CD14-positive monocyte (primary cell): ENCODE measurements at regions not wholly inside any gene's neighbourhood (a gene's known extent, or its start where the extent isn't known, plus 50 kb on each side); places are given as distances from the start of the nearest gene placed in this dataset.

Source experiments
- DNase-seq, 3 donors: peaks; one replicate each; pipeline ENCODE4 v3.0.0-alpha.2; 2011 to 2022
- H2AFZ ChIP-seq: 2 replicates; pipeline ENCODE4 v1.6.0; 2012; ENCODE audit warnings: mild to moderate bottlenecking, low read depth, low read length, inconsistent platforms; ENCODE audit not compliant: insufficient read depth, poor library complexity, severe bottlenecking
- H3K27ac ChIP-seq, 2 donors: 1 replicate in 1 of 2; 2 replicates in 1 of 2; pipeline ENCODE4 v1.5.1; 2012 to 2013; ENCODE audit warnings: low read length in 2 of 2, control low read depth in 1 of 2, inconsistent platforms in 1 of 2, low read depth in 1 of 2, mild to moderate bottlenecking in 1 of 2
- H3K27me3 ChIP-seq, 2 donors: one replicate each; pipeline versions ENCODE4 v1.6.0 to v1.6.1; 2011 to 2013; ENCODE audit warnings: low read length in 2 of 2; ENCODE audit not compliant: control insufficient read depth in 2 of 2, insufficient read depth in 2 of 2
- H3K36me3 ChIP-seq, 2 donors: replicated peaks in 1 of 2; 1 replicate in 1 of 2; 2 replicates in 1 of 2; pipeline versions ENCODE4 v1.5.1 to v1.6.1; 2012 to 2013; ENCODE audit warnings: low read length in 2 of 2, control low read depth in 1 of 2, inconsistent platforms in 1 of 2, mild to moderate bottlenecking in 1 of 2; ENCODE audit not compliant: insufficient read depth in 2 of 2, control insufficient read depth in 1 of 2
- H3K4me1 ChIP-seq, 2 donors: 1 replicate in 1 of 2; 2 replicates in 1 of 2; pipeline versions ENCODE4 v1.5.1 to v1.6.1; 2012 to 2013; ENCODE audit warnings: low read length in 2 of 2, control low read depth in 1 of 2, inconsistent platforms in 1 of 2, mild to moderate bottlenecking in 1 of 2, moderate library complexity in 1 of 2; ENCODE audit not compliant: insufficient read depth in 2 of 2, control insufficient read depth in 1 of 2
- H3K4me2 ChIP-seq: replicated peaks from 2 replicates; pipeline ENCODE3; 2012; ENCODE audit warnings: low read length, moderate library complexity, mild to moderate bottlenecking; ENCODE audit not compliant: poor library complexity, severe bottlenecking; ENCODE audit errors: extremely low read depth
- H3K4me3 ChIP-seq, 3 experiments: fragments of 200-600 bp in 1 of 3; sonication (generic) in 1 of 3; replicated peaks in 1 of 3; 1 replicate in 2 of 3; 2 replicates in 1 of 3; pipeline ENCODE4 v1.5.1; 2011 to 2013; ENCODE audit warnings: low read length in 3 of 3, mild to moderate bottlenecking in 3 of 3, control low read depth in 2 of 3, low read depth in 2 of 3, inconsistent platforms in 1 of 3, moderate library complexity in 1 of 3
- H3K79me2 ChIP-seq: 2 replicates; pipeline ENCODE4 v1.6.0; 2012; ENCODE audit warnings: mild to moderate bottlenecking, control low read depth, inconsistent platforms, low read length, moderate library complexity; ENCODE audit not compliant: insufficient read depth
- H3K9ac ChIP-seq: 2 replicates; pipeline ENCODE4 v1.6.0; 2017; ENCODE audit warnings: low read length, mild to moderate bottlenecking; ENCODE audit not compliant: insufficient read depth, poor library complexity, severe bottlenecking
- H3K9me3 ChIP-seq, 2 donors: replicated peaks in 1 of 2; 1 replicate in 1 of 2; 2 replicates in 1 of 2; pipeline versions ENCODE4 v1.5.1 to v1.6.1; 2012 to 2013; ENCODE audit warnings: low read length in 2 of 2, control low read depth in 1 of 2; ENCODE audit not compliant: control insufficient read depth in 1 of 2, insufficient read depth in 1 of 2
- H4K20me1 ChIP-seq: 2 replicates; pipeline ENCODE4 v1.6.0; 2012; ENCODE audit warnings: mild to moderate bottlenecking, low read length, control low read depth, moderate library complexity; ENCODE audit not compliant: insufficient read depth
- H3K27ac Mint-ChIP-seq, 7 donors: one replicate each; pipeline ENCODE4 v1.8.0; 2020; ENCODE audit warnings: mild to moderate bottlenecking in 7 of 7, mixed read lengths in 7 of 7, moderate library complexity in 6 of 7, inconsistent platforms in 2 of 7
- H3K27me3 Mint-ChIP-seq, 3 donors: one replicate each; pipeline ENCODE4 v1.8.0; 2021 to 2022; ENCODE audit warnings: low read depth in 3 of 3, mild to moderate bottlenecking in 3 of 3, mixed read lengths in 3 of 3, moderate library complexity in 3 of 3, inconsistent platforms in 1 of 3
- H3K36me3 Mint-ChIP-seq, 2 donors: one replicate each; pipeline ENCODE4 v1.8.0; 2020; ENCODE audit warnings: mixed read lengths in 2 of 2, inconsistent platforms in 1 of 2, mild to moderate bottlenecking in 1 of 2
- H3K4me1 Mint-ChIP-seq: one replicate; pipeline ENCODE4 v1.8.0; 2020; ENCODE audit warnings: mild to moderate bottlenecking, mixed read lengths
- H3K4me3 Mint-ChIP-seq, 2 donors: one replicate each; pipeline ENCODE4 v1.8.0; 2020; ENCODE audit warnings: mild to moderate bottlenecking in 2 of 2, mixed read lengths in 2 of 2, moderate library complexity in 1 of 2
- H3K9me3 Mint-ChIP-seq, 7 donors: one replicate each; pipeline ENCODE4 v1.8.0; 2020 to 2022; ENCODE audit warnings: mixed read lengths in 7 of 7, mild to moderate bottlenecking in 6 of 7, moderate library complexity in 6 of 7, inconsistent platforms in 2 of 7
- CTCF ChIP-seq: fragments of 200-600 bp; IDR thresholded peaks from one replicate; pipeline ENCODE4 v1.8.0; 2022; ENCODE audit warnings: antibody characterized with exemption, mild to moderate bottlenecking
- WGBS: methylation state at CpG from one replicate; pipeline ENCODE4 v1.1.5; 2013; ENCODE audit warnings: missing lambda C conversion rate; ENCODE audit not compliant: insufficient coverage; 5-methylcytosine and 5-hydroxymethylcytosine counted together
- intact Hi-C, 2 donors: fragments of 100-400 bp; cut with micrococcal nuclease; formaldehyde crosslinking; loops; one replicate each; pipeline versions ENCODE4 v1.15.0 to v1.15.1; 2023

- Mint-ChIP-seq H3K4me3 (no peak overlapping the region), H3K36me3 (no peaks in the 10 kb centered on the region), H3K27me3 (no peaks in the 10 kb centered on the region), H3K27ac (no peak overlapping the region), H3K9me3 (peaks cover 0 to 4% (median 2%) of the 10 kb centered on the region in 7 donors), H3K4me1 (peaks cover 10% of the 10 kb centered on the region)
- Histone ChIP-seq H3K4me3 (no peak overlapping the region), H3K4me2 (no peak overlapping the region), H3K27ac (no peak overlapping the region), H3K36me3 (no peaks in the 10 kb centered on the region), H2AFZ (no peak overlapping the region), H3K9me3 (no peaks in the 10 kb centered on the region), H3K9ac (no peak overlapping the region), H4K20me1 (no peaks in the 10 kb centered on the region), H3K4me1 (no peaks in the 10 kb centered on the region), H3K27me3 (no peaks in the 10 kb centered on the region), H3K79me2 (no peaks in the 10 kb centered on the region)
- WGBS: 100% methylated on average over 1 of the region's 5 CpGs
- TF ChIP-seq CTCF: no peak
- DNase-seq: no peak
- intact Hi-C loops: no loop called here
Measured at GRCh38 chr5:40276426-40277102, 403.2 kb upstream of the PTGER4 start.

- H3K27ac Mint-ChIP-seq: no peak overlapping the region
- H3K36me3 ChIP-seq: no peaks in the 10 kb centered on the region
- WGBS: 100% methylated on average over 1 of the region's 1 CpG
Measured at GRCh38 chr5:40274568-40274967, 405.1 kb upstream of the PTGER4 start.

More at GRCh38 chr5:40274568-40274967, 405.1 kb upstream of the PTGER4 start:
- no peaks in the 10 kb centered on the region for H3K79me2 ChIP-seq
- H2AFZ ChIP-seq: no peak overlapping the region
- H3K36me3 Mint-ChIP-seq: no peaks in the 10 kb centered on the region
- H3K9me3 ChIP-seq: no peaks in the 10 kb centered on the region
- H3K4me1 Mint-ChIP-seq: peaks cover 11% of the 10 kb centered on the region
- no peak overlapping the region for H3K27ac ChIP-seq
- H3K4me3 Mint-ChIP-seq: no peak overlapping the region
- H3K27me3 ChIP-seq: no peaks in the 10 kb centered on the region
- no peak overlapping the region for H3K4me2 ChIP-seq
- no peaks in the 10 kb centered on the region for H3K4me1 ChIP-seq
- no peak overlapping the region for H3K9ac ChIP-seq
- H3K9me3 Mint-ChIP-seq: peaks cover 0 to 2% (median 0%) of the 10 kb centered on the region in 7 donors
- no peak overlapping the region for H3K4me3 ChIP-seq
- TF ChIP-seq CTCF: no peak
- intact Hi-C loops: no loop called here
- no peaks in the 10 kb centered on the region for H3K27me3 Mint-ChIP-seq
- no peak for DNase-seq
- H4K20me1 ChIP-seq: no peaks in the 10 kb centered on the region
